Amygdala (tissue), 56 donors: ENCODE measurements at regions not wholly inside any gene's neighbourhood (a gene's known extent, or its start where the extent isn't known, plus 50 kb on each side); places are given as distances from the start of the nearest gene placed in this dataset.
"Not testable (repeated sequence)": the region's sequence is repeated elsewhere in the genome, so short reads cannot be mapped to it uniquely, and the experiment has no call there.

Source experiments
- DNase-seq, 56 donors: peaks; one replicate each; lab custom pipeline; 2025; lab: John Stamatoyannopoulos, UW

GRCh38 chr2:6167592-6168138 is 475.5 kb downstream of the SOX11 start:
- DNase-seq = no peak

- no peak for DNase-seq
Observed at GRCh38 chr2:6168485-6168884, 476.3 kb downstream of the SOX11 start.

GRCh38 chr2:6171294-6171693 is 479.1 kb downstream of the SOX11 start:
- no peak for DNase-seq

- DNase-seq = no peak
Observed at GRCh38 chr2:6177811-6178210, 485.6 kb downstream of the SOX11 start.

GRCh38 chr2:6181525-6181924 is 489.3 kb downstream of the SOX11 start:
- DNase-seq = no peak

- DNase-seq = no peak
Observed at GRCh38 chr2:6181926-6182325, 489.7 kb downstream of the SOX11 start.

GRCh38 chr2:6183226-6183625 is 491.0 kb downstream of the SOX11 start:
- DNase-seq = no peak

- no peak for DNase-seq
Observed at GRCh38 chr2:6184532-6185292, 492.5 kb downstream of the SOX11 start.

GRCh38 chr2:6186332-6187151 is 494.4 kb downstream of the SOX11 start:
- DNase-seq = no peak

- no peak for DNase-seq
Observed at GRCh38 chr2:6196449-6196848, 504.3 kb downstream of the SOX11 start.

- not testable (repeated sequence) for DNase-seq
Observed at GRCh38 chr2:6198370-6198919, 506.3 kb downstream of the SOX11 start.

- no peak for DNase-seq
Observed at GRCh38 chr2:6202756-6203155, 510.6 kb downstream of the SOX11 start.

GRCh38 chr2:6203291-6203959 is 511.2 kb downstream of the SOX11 start:
- no peak for DNase-seq

- no peak for DNase-seq
Observed at GRCh38 chr2:6206882-6207281, 514.7 kb downstream of the SOX11 start.

GRCh38 chr2:6211236-6211635 is 519.1 kb downstream of the SOX11 start:
- no peak for DNase-seq

GRCh38 chr2:6212491-6212890 is 520.3 kb downstream of the SOX11 start:
- DNase-seq = no peak

GRCh38 chr2:6213056-6213780 is 521.0 kb downstream of the SOX11 start:
- no peak for DNase-seq

GRCh38 chr2:6214471-6214870 is 522.3 kb downstream of the SOX11 start:
- no peak for DNase-seq

GRCh38 chr2:6215053-6215452 is 522.9 kb downstream of the SOX11 start:
- no peak for DNase-seq

GRCh38 chr2:6216234-6216633 is 524.0 kb downstream of the SOX11 start:
- no peak for DNase-seq
